ENCODE measurements at regions not wholly inside any gene's neighbourhood (a gene's known extent, or its start where the extent isn't known, plus 50 kb on each side); places are given as distances from the start of the nearest gene placed in this dataset.

- no peak for TF ChIP-seq EZH2phosphoT487 (IDR thresholded peaks at IDR 0.05; ENCODE audit: borderline replicate concordance)
- TF ChIP-seq, protein P1, sequence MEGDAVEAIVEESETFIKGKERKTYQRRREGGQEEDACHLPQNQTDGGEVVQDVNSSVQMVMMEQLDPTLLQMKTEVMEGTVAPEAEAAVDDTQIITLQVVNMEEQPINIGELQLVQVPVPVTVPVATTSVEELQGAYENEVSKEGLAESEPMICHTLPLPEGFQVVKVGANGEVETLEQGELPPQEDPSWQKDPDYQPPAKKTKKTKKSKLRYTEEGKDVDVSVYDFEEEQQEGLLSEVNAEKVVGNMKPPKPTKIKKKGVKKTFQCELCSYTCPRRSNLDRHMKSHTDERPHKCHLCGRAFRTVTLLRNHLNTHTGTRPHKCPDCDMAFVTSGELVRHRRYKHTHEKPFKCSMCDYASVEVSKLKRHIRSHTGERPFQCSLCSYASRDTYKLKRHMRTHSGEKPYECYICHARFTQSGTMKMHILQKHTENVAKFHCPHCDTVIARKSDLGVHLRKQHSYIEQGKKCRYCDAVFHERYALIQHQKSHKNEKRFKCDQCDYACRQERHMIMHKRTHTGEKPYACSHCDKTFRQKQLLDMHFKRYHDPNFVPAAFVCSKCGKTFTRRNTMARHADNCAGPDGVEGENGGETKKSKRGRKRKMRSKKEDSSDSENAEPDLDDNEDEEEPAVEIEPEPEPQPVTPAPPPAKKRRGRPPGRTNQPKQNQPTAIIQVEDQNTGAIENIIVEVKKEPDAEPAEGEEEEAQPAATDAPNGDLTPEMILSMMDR (conservative IDR thresholded peaks at IDR 0.05; ENCODE audit: low read length): no peak
- Histone ChIP-seq H3F3A (ENCODE audit: low read depth) (no peaks in the 10 kb centered on the region), H2AFZ (ENCODE audit: low read length) (no peak overlapping the region), H3K9me3 (ENCODE audit: insufficient read depth, low read depth, low read length) (no peaks in the 10 kb centered on the region), H3K9ac (ENCODE audit: low read depth, low read length, poor library complexity, severe bottlenecking) (no peak overlapping the region), H3K4me1 (ENCODE audit: insufficient read depth, low read length, poor library complexity, severe bottlenecking) (no peaks in the 10 kb centered on the region), H3K79me2 (ENCODE audit: insufficient read depth, low read length) (no peaks in the 10 kb centered on the region), H3K27me3 (ENCODE audit: insufficient read depth, low read length, poor library complexity, severe bottlenecking) (no peaks in the 10 kb centered on the region), H3K4me2 (ENCODE audit: low read depth, low read length, poor library complexity, severe bottlenecking) (no peak overlapping the region), H4K20me1 (ENCODE audit: insufficient read depth, low read length, poor library complexity, severe bottlenecking) (no peaks in the 10 kb centered on the region), H3K36me3 (ENCODE audit: insufficient read depth, low read length) (no peaks in the 10 kb centered on the region), H3K4me3 (ENCODE audit: low read length, poor library complexity, severe bottlenecking) (no peak overlapping the region), H3K9me2 (replicated peaks; ENCODE audit: low read depth, low read length) (no peaks in the 10 kb centered on the region)
Measured at GRCh38 chr2:19139386-19139785, 219.0 kb downstream of the OSR1 start.

DNA sequence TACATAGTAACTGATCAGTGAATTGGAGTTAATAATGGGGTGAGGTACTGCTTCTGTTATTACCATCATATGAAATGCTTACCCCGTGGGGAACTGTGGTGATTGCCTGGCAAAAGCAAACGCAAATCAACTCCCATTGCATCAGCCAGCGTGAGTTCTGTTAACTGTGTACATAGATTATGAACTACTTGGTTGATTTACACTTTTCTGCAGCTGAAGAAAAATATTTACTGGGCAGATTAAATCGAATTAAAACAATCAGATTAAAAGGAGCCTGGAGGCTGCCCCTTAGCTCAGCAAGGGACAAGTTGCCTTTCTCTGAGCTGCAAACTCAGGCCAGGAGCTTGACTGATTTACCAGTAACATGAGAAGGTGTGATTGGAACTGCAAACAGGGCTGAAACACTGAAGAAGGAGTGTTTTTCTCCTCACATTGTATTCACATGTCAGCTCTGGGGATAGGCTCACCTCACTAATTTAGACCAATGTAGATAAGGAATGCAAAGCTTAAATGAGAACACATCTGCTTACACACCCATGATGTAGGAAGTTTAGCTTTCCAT lies 220.1 kb downstream of the OSR1 start:
- no peak overlapping the region for H3K4me2 ChIP-seq (ENCODE audit: low read depth, low read length, poor library complexity, severe bottlenecking)
- no peak overlapping the region for H3K9ac ChIP-seq (ENCODE audit: low read depth, low read length, poor library complexity, severe bottlenecking)
- H3K9me2 ChIP-seq (replicated peaks; ENCODE audit: low read depth, low read length): no peaks in the 10 kb centered on the region
- H2AFZ ChIP-seq (ENCODE audit: low read length): no peak overlapping the region
- no peaks in the 10 kb centered on the region for H3K27me3 ChIP-seq (ENCODE audit: insufficient read depth, low read length, poor library complexity, severe bottlenecking)
- no peaks in the 10 kb centered on the region for H4K20me1 ChIP-seq (ENCODE audit: insufficient read depth, low read length, poor library complexity, severe bottlenecking)
- TF ChIP-seq, protein P1 (conservative IDR thresholded peaks at IDR 0.05; ENCODE audit: low read length): no peak
- TF ChIP-seq EZH2phosphoT487 (IDR thresholded peaks at IDR 0.05; ENCODE audit: borderline replicate concordance): no peak
- no peaks in the 10 kb centered on the region for H3K79me2 ChIP-seq (ENCODE audit: insufficient read depth, low read length)
- H3K4me3 ChIP-seq (ENCODE audit: low read length, poor library complexity, severe bottlenecking): no peak overlapping the region
- no peaks in the 10 kb centered on the region for H3K9me3 ChIP-seq (ENCODE audit: insufficient read depth, low read depth, low read length)
- no peaks in the 10 kb centered on the region for H3K36me3 ChIP-seq (ENCODE audit: insufficient read depth, low read length)
- no peaks in the 10 kb centered on the region for H3F3A ChIP-seq (ENCODE audit: low read depth)
- no peaks in the 10 kb centered on the region for H3K4me1 ChIP-seq (ENCODE audit: insufficient read depth, low read length, poor library complexity, severe bottlenecking)

GRCh38 chr2:19137433-19137832 lies 221.0 kb downstream of the OSR1 start:
- Histone ChIP-seq H3K9ac (ENCODE audit: low read depth, low read length, poor library complexity, severe bottlenecking) (no peak overlapping the region), H4K20me1 (ENCODE audit: insufficient read depth, low read length, poor library complexity, severe bottlenecking) (no peaks in the 10 kb centered on the region), H3K79me2 (ENCODE audit: insufficient read depth, low read length) (no peaks in the 10 kb centered on the region), H2AFZ (ENCODE audit: low read length) (no peak overlapping the region), H3K4me1 (ENCODE audit: insufficient read depth, low read length, poor library complexity, severe bottlenecking) (no peaks in the 10 kb centered on the region), H3F3A (ENCODE audit: low read depth) (no peaks in the 10 kb centered on the region), H3K4me2 (ENCODE audit: low read depth, low read length, poor library complexity, severe bottlenecking) (no peak overlapping the region), H3K4me3 (ENCODE audit: low read length, poor library complexity, severe bottlenecking) (no peak overlapping the region), H3K9me3 (ENCODE audit: insufficient read depth, low read depth, low read length) (no peaks in the 10 kb centered on the region), H3K36me3 (ENCODE audit: insufficient read depth, low read length) (no peaks in the 10 kb centered on the region), H3K27me3 (ENCODE audit: insufficient read depth, low read length, poor library complexity, severe bottlenecking) (no peaks in the 10 kb centered on the region), H3K9me2 (replicated peaks; ENCODE audit: low read depth, low read length) (no peaks in the 10 kb centered on the region)
- TF ChIP-seq EZH2phosphoT487 (IDR thresholded peaks at IDR 0.05; ENCODE audit: borderline replicate concordance): no peak
- TF ChIP-seq, protein P1 (conservative IDR thresholded peaks at IDR 0.05; ENCODE audit: low read length): no peak

All from Loucy (cell line).